ENCODE measurements at regions not wholly inside any gene's neighbourhood (a gene's known extent, or its start where the extent isn't known, plus 50 kb on each side); places are given as distances from the start of the nearest gene placed in this dataset.

GRCh38 chr14:87678624-87679023 is 314.4 kb downstream of the GALC start:
- TF ChIP-seq CTCF (IDR thresholded peaks at IDR 0.05) (no peak), EZH2 (IDR thresholded peaks at IDR 0.05) (no peak), EZH2phosphoT487 (IDR thresholded peaks at IDR 0.05) (no peak)

Data from neural progenitor cell (in vitro differentiated cells).